ENCODE measurements at regions not wholly inside any gene's neighbourhood (a gene's known extent, or its start where the extent isn't known, plus 50 kb on each side); places are given as distances from the start of the nearest gene placed in this dataset.

- TF ChIP-seq CTCF (IDR thresholded peaks at IDR 0.05; ENCODE audit: low read depth, low read length) (no peak), EZH2phosphoT487 (IDR thresholded peaks at IDR 0.05; ENCODE audit: low read depth) (no peak)
Observed at GRCh38 chr11:113531575-113532451, 56.6 kb upstream of the DRD2 start.
